KMS-11 (cell line): ENCODE measurements at regions not wholly inside any gene's neighbourhood (a gene's known extent, or its start where the extent isn't known, plus 50 kb on each side); places are given as distances from the start of the nearest gene placed in this dataset.

Source experiments
- H2AFZ ChIP-seq: fragments of 200-600 bp; sonication (generic); 2 replicates; pipeline ENCODE4 v1.6.1; 2016; ENCODE audit warnings: antibody characterized with exemption, mixed run types, low read depth
- H3K27ac ChIP-seq: fragments of 200-600 bp; sonication (generic); 2 replicates; pipeline ENCODE4 v1.6.1; 2016; ENCODE audit warnings: mild to moderate bottlenecking, mixed run types
- H3K27me3 ChIP-seq: fragments of 200-600 bp; sonication (generic); 2 replicates; pipeline ENCODE4 v1.6.1; 2017; ENCODE audit warnings: mild to moderate bottlenecking, low read depth, mixed run types, moderate library complexity; ENCODE audit not compliant: insufficient read depth
- H3K36me3 ChIP-seq: fragments of 200-600 bp; sonication (generic); 2 replicates; pipeline ENCODE4 v1.6.1; 2017; ENCODE audit warnings: mild to moderate bottlenecking, mixed run types; ENCODE audit not compliant: insufficient read depth
- H3K4me1 ChIP-seq: fragments of 200-600 bp; sonication (generic); 2 replicates; pipeline ENCODE4 v1.6.1; 2016; ENCODE audit warnings: mild to moderate bottlenecking, low read depth, mixed run types; ENCODE audit not compliant: poor library complexity, severe bottlenecking
- H3K4me2 ChIP-seq: fragments of 200-600 bp; sonication (generic); 2 replicates; pipeline ENCODE4 v1.7.0; 2016; ENCODE audit warnings: mild to moderate bottlenecking, mixed run types
- H3K4me3 ChIP-seq: fragments of 200-600 bp; sonication (generic); IDR thresholded peaks from 2 replicates; pipeline ENCODE4 v1.6.1; 2017; ENCODE audit warnings: low read depth, low read length, mixed read lengths; ENCODE audit not compliant: insufficient read depth
- H3K79me2 ChIP-seq: fragments of 200-600 bp; sonication (generic); 2 replicates; pipeline ENCODE4 v1.6.1; 2016; ENCODE audit warnings: low read depth, mixed run types; ENCODE audit not compliant: insufficient read depth
- H3K9ac ChIP-seq: fragments of 200-600 bp; sonication (generic); 2 replicates; pipeline ENCODE4 v1.6.1; 2016; ENCODE audit warnings: mild to moderate bottlenecking, mixed run types
- H4K20me1 ChIP-seq: fragments of 200-600 bp; sonication (generic); 2 replicates; pipeline ENCODE4 v1.6.1; 2016; ENCODE audit warnings: mild to moderate bottlenecking, mixed run types; ENCODE audit not compliant: insufficient read depth
- CTCF ChIP-seq: fragments of 200-600 bp; sonication (generic); conservative IDR thresholded peaks from 2 replicates; pipeline ENCODE4 v1.6.1; 2017; ENCODE audit warnings: low read depth, mild to moderate bottlenecking, antibody characterized with exemption, low read length, moderate library complexity, mixed read lengths

DNA sequence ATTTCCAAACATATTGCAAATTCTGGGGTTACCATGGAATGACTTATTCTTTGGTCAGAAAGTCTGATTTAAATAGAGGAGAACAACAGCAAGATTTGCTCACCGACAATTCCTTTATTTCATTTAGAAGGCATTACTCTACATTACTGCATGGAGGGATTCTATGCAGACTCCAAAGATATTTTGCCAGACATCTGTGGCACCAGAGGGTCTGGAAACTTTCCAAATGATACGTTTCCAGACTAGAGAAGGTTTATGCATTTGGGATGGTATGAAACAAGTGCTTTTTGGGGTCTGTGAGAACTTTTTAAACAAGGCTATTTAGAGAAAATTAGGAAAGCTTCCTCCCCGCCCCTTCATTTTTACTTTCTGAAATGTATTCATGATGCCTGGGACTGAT, 125.3 kb downstream of the SAMD9 start:
- Histone ChIP-seq H3K4me2 (no peak overlapping the region), H3K27me3 (no peaks in the 10 kb centered on the region)
- TF ChIP-seq CTCF: no peak

GRCh38 chr7:92991190-92991589, 126.6 kb downstream of the SAMD9 start:
- H3K4me3 ChIP-seq: no peak overlapping the region
- TF ChIP-seq CTCF: no peak
- H2AFZ ChIP-seq: no peak overlapping the region
- no peak overlapping the region for H3K9ac ChIP-seq
- H3K4me2 ChIP-seq: no peak overlapping the region
- H3K27ac ChIP-seq: no peak overlapping the region
- H3K4me1 ChIP-seq: no peaks in the 10 kb centered on the region
- H4K20me1 ChIP-seq: no peaks in the 10 kb centered on the region
- no peaks in the 10 kb centered on the region for H3K79me2 ChIP-seq
- H3K27me3 ChIP-seq: no peaks in the 10 kb centered on the region
- H3K36me3 ChIP-seq: no peaks in the 10 kb centered on the region

More for the DNA sequence above, 125.3 kb downstream of the SAMD9 start:
- no peaks in the 10 kb centered on the region for H3K36me3 ChIP-seq
- H3K4me1 ChIP-seq: no peaks in the 10 kb centered on the region
- no peaks in the 10 kb centered on the region for H3K79me2 ChIP-seq
- H3K9ac ChIP-seq: no peak overlapping the region
- no peak overlapping the region for H2AFZ ChIP-seq
- no peak overlapping the region for H3K4me3 ChIP-seq
- no peaks in the 10 kb centered on the region for H4K20me1 ChIP-seq
- H3K27ac ChIP-seq: no peak overlapping the region

DNA sequence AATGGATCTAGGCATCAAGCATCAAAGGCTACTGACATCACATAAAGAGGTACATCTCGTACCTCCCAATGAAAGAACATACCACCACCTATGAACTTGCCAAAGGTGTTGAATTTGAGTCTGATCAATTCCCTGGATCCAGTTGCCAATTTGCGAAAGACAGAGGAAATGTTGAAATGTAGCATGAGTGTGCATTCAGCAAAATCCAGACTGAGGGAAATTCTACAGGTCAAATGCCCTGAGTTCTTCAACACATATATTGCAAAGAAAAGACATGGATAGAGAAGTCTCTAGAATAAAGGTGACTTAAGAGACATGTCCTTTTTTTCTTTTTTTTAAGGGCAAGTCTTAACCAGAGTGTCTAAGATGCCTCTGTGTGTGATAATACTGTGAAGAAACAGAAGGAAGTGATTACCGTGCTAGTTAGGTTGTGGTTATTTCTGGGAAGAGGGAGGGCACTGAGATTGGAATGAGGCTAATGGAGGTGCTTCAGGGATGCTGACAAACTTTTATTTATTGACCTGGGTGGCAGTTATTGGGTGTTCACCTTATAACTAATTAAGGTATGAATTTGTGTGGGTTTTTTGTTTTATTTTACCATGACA, 128.7 kb downstream of the SAMD9 start:
- H3K27ac ChIP-seq: no peak overlapping the region

DNA sequence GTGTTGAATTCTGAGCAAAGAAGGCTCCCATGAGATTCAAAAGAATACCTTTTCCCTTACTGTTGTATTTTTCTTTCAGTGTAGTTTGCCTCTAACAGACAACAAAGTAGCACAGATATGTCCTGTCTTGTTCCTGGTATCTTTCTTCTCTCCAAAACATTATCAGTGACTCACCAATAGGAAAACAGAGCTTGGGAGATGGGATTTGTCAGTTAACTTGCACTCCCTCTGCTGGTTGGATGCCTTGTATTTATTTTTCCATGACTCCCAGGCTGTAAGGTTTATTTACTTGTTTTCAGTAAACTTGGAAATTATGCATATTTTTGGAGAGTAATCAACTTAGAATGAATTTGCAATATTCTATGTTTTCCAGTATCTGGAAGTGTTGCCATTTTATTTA, 129.7 kb downstream of the SAMD9 start:
- Histone ChIP-seq H3K27ac (no peak overlapping the region), H2AFZ (no peak overlapping the region), H3K4me1 (no peaks in the 10 kb centered on the region), H3K27me3 (no peaks in the 10 kb centered on the region), H3K79me2 (no peaks in the 10 kb centered on the region), H4K20me1 (no peaks in the 10 kb centered on the region), H3K4me3 (no peak overlapping the region), H3K36me3 (no peaks in the 10 kb centered on the region), H3K9ac (no peak overlapping the region), H3K4me2 (no peak overlapping the region)
- TF ChIP-seq CTCF: peak; percentile 30; the same call in 1 of the 2 replicates

More for the DNA sequence above, 128.7 kb downstream of the SAMD9 start:
- TF ChIP-seq CTCF: no peak
- Histone ChIP-seq H3K79me2 (no peaks in the 10 kb centered on the region), H3K4me3 (no peak overlapping the region), H3K9ac (no peak overlapping the region), H4K20me1 (no peaks in the 10 kb centered on the region), H3K27me3 (no peaks in the 10 kb centered on the region), H2AFZ (no peak overlapping the region), H3K4me1 (no peaks in the 10 kb centered on the region), H3K36me3 (no peaks in the 10 kb centered on the region), H3K4me2 (no peak overlapping the region)
